ENCODE measurements at regions not wholly inside any gene's neighbourhood (a gene's known extent, or its start where the extent isn't known, plus 50 kb on each side); places are given as distances from the start of the nearest gene placed in this dataset.

DNA sequence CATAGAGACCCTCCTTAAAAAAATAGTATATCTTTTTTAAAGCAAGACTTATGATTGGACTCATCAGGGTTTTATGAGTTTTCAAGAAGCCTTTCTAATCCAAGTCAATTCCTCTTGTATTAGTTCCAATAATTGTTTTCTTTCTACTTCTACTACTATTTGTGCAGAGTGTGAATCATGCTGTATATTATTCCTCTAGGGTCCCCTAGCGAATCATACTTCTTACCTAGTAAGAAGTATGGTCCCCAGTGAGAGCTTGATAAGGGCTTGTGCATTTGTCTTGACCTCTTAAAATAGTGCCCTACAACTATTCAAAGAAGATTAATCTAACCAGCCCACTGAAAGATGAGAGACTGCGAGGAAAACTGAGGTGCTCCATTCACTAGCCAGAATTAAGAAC lies 715.7 kb upstream of the ZP4 start:
- no peak overlapping the region for H4K91ac ChIP-seq (ENCODE audit: insufficient read length, low read depth, low read length)
- no peak overlapping the region for H3K4me2 ChIP-seq (ENCODE audit: insufficient read depth, insufficient read length, low read length)
- no peak overlapping the region for H2BK20ac ChIP-seq (ENCODE audit: low read depth, low read length, poor library complexity, severe bottlenecking)
- no peaks in the 10 kb centered on the region for H3K4me1 ChIP-seq (ENCODE audit: insufficient read depth, low read length)
- H3K27ac Mint-ChIP-seq = no peak overlapping the region
- TF ChIP-seq CTCF (conservative IDR thresholded peaks at IDR 0.05) = no peak
- H3K79me1 ChIP-seq (ENCODE audit: insufficient read depth, low read depth, low read length, poor library complexity, severe bottlenecking) = no peaks in the 10 kb centered on the region
- H3T11ph ChIP-seq (ENCODE audit: low read length) = no peak overlapping the region
- H3K27me3 Mint-ChIP-seq (ENCODE audit: low read depth) = no peaks in the 10 kb centered on the region
- no peaks in the 10 kb centered on the region for H3K23me2 ChIP-seq (ENCODE audit: insufficient read length, low read depth, low read length, poor library complexity, severe bottlenecking)
- no peak overlapping the region for H2BK120ac ChIP-seq (ENCODE audit: low read depth, low read length, poor library complexity, severe bottlenecking)
- H3K4me1 Mint-ChIP-seq = peaks cover 0 to 5% of the 10 kb centered on the region in 2 experiments; a peak in 1 of 4 replicates
- H4K8ac ChIP-seq (replicated peaks; ENCODE audit: insufficient read length, low read depth, low read length) = no peak overlapping the region
- H2AK5ac ChIP-seq (ENCODE audit: insufficient read length, low read length) = no peak overlapping the region
- no peak overlapping the region for H3K4ac ChIP-seq (ENCODE audit: low read depth, low read length)
- H3K9me3 ChIP-seq (ENCODE audit: control insufficient read depth, low read depth, low read length) = no peaks in the 10 kb centered on the region
- no CpG with 5 or more reads among the region's 2 CpGs for WGBS (ENCODE audit: extremely low coverage, insufficient read length, low lambda C conversion rate)
- no peak overlapping the region for H3K56ac ChIP-seq (ENCODE audit: insufficient read length, low read depth, low read length)
- H3K18ac ChIP-seq (ENCODE audit: insufficient read length, low read depth, low read length) = no peak overlapping the region
- H3K27me3 ChIP-seq (ENCODE audit: insufficient read depth, low read length) = no peaks in the 10 kb centered on the region
- no peak overlapping the region for H3K27ac ChIP-seq (ENCODE audit: insufficient read length, low read depth, low read length)
- H3K9ac ChIP-seq (ENCODE audit: extremely low read depth, insufficient read length, low read length) = no peak overlapping the region
- H2BK15ac ChIP-seq (ENCODE audit: low read depth, low read length) = no peak overlapping the region
- no peak overlapping the region for H2BK5ac ChIP-seq (ENCODE audit: insufficient read length, low read length)
- no peak overlapping the region for H2BK12ac ChIP-seq (ENCODE audit: insufficient read length, low read depth, low read length)
- H4K20me1 ChIP-seq (ENCODE audit: control insufficient read depth, insufficient read depth, insufficient read length) = no peaks in the 10 kb centered on the region
- H3K36me3 Mint-ChIP-seq (ENCODE audit: insufficient read depth in 1 of 3, low read depth in 3 of 3) = no peaks in the 10 kb centered on the region
- no peak overlapping the region for H4K5ac ChIP-seq (ENCODE audit: insufficient read length, low read depth, low read length)
- H3K4me3 Mint-ChIP-seq = no peak overlapping the region
- no peak overlapping the region for H3K23ac ChIP-seq (ENCODE audit: insufficient read length, low read depth, low read length)
- no peak overlapping the region for H2AFZ ChIP-seq (ENCODE audit: low read length)
- no peaks in the 10 kb centered on the region for H3K79me2 ChIP-seq (ENCODE audit: insufficient read depth, low read length)
- H3K14ac ChIP-seq (ENCODE audit: insufficient read depth, low read length) = no peak overlapping the region
- no peak for DNase-seq
- 0 out of 5 replicates have a peak, but pooled peaks cover 0 to 2% of the 10 kb centered on the region in 2 experiments for H3K9me3 Mint-ChIP-seq
